GM19372 (cell line): ENCODE measurements at regions not wholly inside any gene's neighbourhood (a gene's known extent, or its start where the extent isn't known, plus 50 kb on each side); places are given as distances from the start of the nearest gene placed in this dataset.

ENCODE experiments used
- ATAC-seq: cut with Tn5 transposase; IDR thresholded peaks from one replicate; pipeline ENCODE4 v1.9.1; 2021; ENCODE audit warnings: mild to moderate bottlenecking, low read depth, moderate library complexity; ENCODE audit not compliant: unreplicated experiment

DNA sequence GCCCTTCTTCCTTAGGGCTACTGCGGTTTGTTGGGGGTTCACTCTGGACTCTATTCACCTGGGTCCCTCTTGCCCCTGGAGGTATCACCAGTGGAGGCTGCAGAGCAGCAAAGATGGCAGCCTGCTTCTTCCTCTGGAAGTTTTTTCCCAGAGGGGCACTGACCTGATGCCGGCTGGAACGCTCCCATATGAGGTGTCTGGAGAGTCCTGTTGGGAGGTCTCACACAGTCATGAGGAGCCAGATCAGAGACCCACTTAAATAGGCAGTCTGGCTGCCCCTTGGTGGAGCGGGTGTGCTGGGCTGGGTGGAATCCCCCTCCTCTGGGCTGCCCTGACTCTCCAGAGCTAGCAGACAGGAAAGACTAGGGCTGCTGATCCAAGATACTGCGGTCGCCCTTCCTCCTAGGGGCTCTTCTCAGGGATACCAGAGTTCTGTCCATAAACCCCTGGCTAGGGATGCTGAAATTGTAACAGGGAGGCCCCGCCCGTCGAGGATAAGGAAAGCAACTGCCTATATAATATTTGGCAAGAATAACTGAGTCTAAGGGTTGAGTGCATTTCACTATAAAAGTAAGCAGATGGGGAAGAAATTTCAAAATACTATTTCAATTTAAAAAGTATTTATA is 140.7 kb downstream of the NOL4 start:
- ATAC-seq, result no peak

DNA sequence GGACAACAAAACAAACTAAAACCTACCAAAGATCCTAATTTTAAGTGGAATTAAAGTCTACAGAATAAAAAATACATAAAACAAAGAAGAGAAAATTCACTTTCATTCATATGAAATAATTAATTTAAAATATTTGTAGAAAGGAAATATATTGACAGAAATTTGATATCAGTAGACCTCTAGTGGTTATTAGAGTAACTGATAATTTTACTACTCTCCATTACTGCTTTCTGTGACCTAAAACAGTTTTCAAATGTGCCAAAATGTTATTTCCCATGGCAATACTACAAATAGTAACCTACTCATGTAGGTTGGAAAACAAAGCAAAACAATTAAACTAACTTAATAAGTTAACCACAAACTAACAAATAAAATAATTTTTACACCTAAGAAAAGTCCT is 147.1 kb downstream of the NOL4 start:
- no peak for ATAC-seq

- no peak for ATAC-seq
Measured at GRCh38 chr18:34075963-34076860, 148.5 kb downstream of the NOL4 start.

GRCh38 chr18:34061226-34061625 is 163.5 kb downstream of the NOL4 start:
- ATAC-seq, result no peak

DNA sequence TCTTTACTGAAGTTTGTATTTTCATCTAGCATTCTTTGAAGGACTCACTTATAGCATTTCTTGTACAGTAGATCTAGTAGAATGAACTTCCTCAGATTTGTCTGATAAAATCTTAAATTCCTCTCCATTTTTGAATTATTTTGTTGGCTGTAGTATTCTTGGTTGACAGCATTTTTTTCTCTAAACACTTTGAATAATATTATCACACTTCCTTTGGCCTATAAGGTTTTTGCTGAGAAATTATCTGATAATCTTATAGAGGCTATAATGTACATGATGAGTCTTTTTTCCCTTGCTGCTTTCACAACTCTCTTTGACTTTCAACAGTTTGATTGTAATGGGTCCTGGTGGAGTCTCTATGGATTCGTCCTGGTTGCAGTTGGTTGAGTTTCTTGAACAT is 169.5 kb downstream of the NOL4 start:
- no peak for ATAC-seq

GRCh38 chr18:34050661-34051060 is 174.1 kb downstream of the NOL4 start:
- no peak for ATAC-seq

DNA sequence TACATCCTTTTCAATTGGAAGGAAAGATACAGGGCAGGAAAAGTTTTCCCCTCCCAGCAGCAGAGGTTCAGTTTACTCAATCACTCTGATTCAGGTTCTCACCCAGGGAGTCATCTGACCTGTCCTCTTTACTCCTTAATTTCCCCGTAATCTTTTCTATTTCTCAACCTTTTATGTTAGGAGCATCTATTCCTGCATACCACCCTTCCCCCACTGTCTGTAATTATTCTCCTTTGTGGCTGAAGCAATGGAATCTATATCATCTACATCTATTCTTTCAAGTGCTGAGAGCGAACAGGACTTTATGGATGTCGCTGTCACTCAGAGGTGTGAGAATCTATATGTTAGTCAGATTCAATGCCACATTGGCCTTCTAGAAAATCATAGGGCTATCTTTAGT is 175.2 kb downstream of the NOL4 start:
- no peak for ATAC-seq

- no peak for ATAC-seq
Measured at GRCh38 chr18:34048423-34048822, 176.3 kb downstream of the NOL4 start.

GRCh38 chr18:34042423-34043146 is 182.1 kb downstream of the NOL4 start:
- ATAC-seq, result no peak

- ATAC-seq, result no peak
Measured at GRCh38 chr18:34039611-34040010, 185.1 kb downstream of the NOL4 start.

DNA sequence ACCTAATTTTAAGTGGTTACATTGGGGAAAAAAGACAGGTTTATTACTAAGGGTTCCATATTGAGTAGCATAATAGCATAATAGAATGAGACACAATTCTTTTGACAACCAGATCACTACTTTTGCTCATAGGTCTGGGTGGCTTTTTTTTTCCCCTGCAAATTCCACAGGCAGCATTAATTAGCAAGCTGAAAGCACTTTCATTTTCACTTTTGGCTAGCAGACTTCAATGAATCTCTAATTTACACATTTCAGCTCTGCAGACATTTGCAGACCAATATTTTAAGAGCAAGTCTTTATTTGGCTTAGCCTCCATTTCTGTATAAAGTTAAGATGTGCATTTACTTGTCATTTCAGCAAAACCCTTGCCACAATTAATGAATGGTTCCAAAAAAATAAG is 185.5 kb downstream of the NOL4 start:
- ATAC-seq, result no peak

DNA sequence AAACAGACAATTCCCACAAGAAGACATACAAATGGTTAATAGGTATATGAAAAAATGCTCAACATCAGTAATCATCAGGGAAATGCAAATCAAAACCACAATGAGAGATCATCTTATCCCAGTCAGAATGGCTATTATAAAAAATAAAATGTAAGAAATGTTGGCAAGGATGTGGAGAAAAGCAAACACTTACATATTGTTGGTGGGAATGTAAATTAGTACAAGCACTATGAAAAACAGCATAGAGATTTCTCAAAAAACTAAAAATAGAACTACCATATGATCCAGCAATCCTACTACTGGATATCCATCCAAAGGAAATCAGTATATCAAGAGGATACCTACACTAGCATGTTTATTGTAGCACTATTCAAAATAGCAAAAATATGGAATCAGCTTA is 186.6 kb downstream of the NOL4 start:
- no peak for ATAC-seq

GRCh38 chr18:34033968-34034367 is 190.7 kb downstream of the NOL4 start:
- no peak for ATAC-seq

DNA sequence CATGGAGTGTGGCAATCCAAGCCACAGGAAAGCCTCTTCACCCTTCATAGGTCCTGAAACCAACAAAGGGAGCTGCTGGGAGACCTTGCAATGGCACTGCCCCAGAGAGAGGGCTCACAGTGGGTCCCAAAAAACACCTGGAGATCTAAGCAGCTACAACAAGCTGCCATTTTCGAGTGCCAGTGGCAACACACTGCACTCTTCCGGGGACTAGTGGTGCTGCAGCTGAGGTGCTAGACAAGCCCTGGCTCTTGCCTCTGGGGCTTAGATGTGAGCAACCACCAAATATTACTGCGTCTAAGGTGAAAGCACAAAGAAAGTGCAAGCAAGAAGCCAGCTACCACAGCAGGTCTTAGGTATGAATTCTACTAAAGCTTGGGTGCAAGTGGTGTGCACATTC is 192.9 kb downstream of the NOL4 start:
- ATAC-seq, result no peak

DNA sequence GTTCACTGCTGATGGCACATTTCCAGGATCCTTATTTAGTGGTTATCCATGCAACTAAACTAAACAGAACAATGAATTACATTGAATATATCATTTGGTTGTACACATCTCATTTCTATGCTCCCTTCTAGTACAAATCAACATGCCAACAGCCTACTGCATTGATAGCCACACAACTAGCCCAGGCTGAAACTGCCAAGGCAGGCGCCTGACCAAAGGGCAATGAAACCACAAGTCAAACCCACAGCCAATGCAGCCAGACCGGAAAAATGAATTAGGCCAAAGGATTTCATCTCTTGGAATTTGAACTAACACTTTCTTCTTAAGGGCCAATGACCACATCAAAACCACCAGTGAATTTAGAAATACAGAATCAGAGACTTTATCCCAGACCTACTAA is 196.4 kb downstream of the NOL4 start:
- ATAC-seq, result no peak

- ATAC-seq, result no peak
Measured at GRCh38 chr18:34025191-34025801, 199.4 kb downstream of the NOL4 start.

- ATAC-seq, result no peak
Measured at GRCh38 chr18:34023471-34023870, 201.2 kb downstream of the NOL4 start.

DNA sequence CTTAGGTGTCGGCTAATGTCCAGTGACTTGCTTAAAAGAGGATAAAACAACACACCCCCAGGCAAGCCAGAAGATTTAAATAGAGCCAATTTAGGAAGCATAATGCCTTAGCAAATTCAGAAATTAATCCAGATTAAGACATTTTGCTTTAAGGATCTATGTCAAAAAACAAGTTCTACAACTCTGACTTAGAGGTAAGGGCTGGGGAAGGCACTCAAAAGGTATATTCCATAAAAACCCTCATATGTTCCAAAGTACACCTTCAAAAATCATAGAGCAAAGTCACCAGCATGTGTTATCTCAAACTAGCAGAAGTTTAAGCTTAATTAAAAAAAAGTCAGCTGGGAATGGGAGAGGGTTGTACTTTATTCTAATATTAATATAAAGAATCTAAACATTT is 206.4 kb downstream of the NOL4 start:
- no peak for ATAC-seq

DNA sequence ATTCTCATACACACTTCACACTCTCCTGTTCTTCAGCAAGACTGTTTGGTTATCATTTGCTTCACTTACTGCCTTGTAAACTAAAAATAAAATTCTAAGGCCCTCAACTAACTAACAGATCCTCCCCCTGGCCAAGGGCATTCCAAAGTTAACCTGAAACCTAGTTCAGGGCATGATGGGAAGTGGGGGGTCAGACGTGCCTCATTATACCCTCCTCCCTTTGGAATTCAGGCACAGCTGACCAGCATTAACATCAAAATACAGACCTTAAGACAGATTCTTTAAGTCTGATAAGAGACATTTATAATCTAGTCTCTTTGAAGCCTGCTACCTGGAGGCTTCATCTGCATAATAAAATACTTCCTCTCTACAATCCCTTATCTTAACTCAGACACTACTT is 221.0 kb downstream of the NOL4 start:
- no peak for ATAC-seq

- no peak for ATAC-seq
Measured at GRCh38 chr18:34002130-34002529, 222.6 kb downstream of the NOL4 start.

- ATAC-seq, result no peak
Measured at GRCh38 chr18:34001376-34001775, 223.3 kb downstream of the NOL4 start.
